Upper lobe of left lung (tissue), 4 donors: ENCODE measurements at regions not wholly inside any gene's neighbourhood (a gene's known extent, or its start where the extent isn't known, plus 50 kb on each side); places are given as distances from the start of the nearest gene placed in this dataset.

Experiments used
- POLR2AphosphoS5 ChIP-seq, 2 donors: sonication (generic); formaldehyde crosslinking; IDR thresholded peaks; one replicate each; pipeline ENCODE4 v1.5.1; 2017; ENCODE audit warnings: antibody characterized with exemption in 2 of 2
- TF ChIP-seq, protein P1 (sequence below), 6 experiments: fragments of 450-650 bp in 4 of 6; fragments of 200-600 bp in 2 of 6; sonication (generic) in 2 of 6; IDR thresholded peaks; one replicate each; pipeline ENCODE4 v1.5.1; 2016 to 2019; ENCODE audit warnings: antibody characterized with exemption in 6 of 6

GRCh38 chrX:137290011-137290410 lies 256.2 kb upstream of the GPR101 start:
- TF ChIP-seq, protein P1, sequence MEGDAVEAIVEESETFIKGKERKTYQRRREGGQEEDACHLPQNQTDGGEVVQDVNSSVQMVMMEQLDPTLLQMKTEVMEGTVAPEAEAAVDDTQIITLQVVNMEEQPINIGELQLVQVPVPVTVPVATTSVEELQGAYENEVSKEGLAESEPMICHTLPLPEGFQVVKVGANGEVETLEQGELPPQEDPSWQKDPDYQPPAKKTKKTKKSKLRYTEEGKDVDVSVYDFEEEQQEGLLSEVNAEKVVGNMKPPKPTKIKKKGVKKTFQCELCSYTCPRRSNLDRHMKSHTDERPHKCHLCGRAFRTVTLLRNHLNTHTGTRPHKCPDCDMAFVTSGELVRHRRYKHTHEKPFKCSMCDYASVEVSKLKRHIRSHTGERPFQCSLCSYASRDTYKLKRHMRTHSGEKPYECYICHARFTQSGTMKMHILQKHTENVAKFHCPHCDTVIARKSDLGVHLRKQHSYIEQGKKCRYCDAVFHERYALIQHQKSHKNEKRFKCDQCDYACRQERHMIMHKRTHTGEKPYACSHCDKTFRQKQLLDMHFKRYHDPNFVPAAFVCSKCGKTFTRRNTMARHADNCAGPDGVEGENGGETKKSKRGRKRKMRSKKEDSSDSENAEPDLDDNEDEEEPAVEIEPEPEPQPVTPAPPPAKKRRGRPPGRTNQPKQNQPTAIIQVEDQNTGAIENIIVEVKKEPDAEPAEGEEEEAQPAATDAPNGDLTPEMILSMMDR (IDR thresholded peaks at IDR 0.05), result no peak
- no peak for TF ChIP-seq POLR2AphosphoS5 (IDR thresholded peaks at IDR 0.05)
